GM12874 (cell line): ENCODE measurements at regions not wholly inside any gene's neighbourhood (a gene's known extent, or its start where the extent isn't known, plus 50 kb on each side); places are given as distances from the start of the nearest gene placed in this dataset.

Source experiments
- CTCF ChIP-seq: IDR thresholded peaks from 2 replicates; pipeline ENCODE4 v1.5.1; 2011; ENCODE audit warnings: low read depth, mild to moderate bottlenecking, control low read depth, low read length, moderate library complexity; ENCODE audit not compliant: insufficient read depth

- TF ChIP-seq CTCF: no peak
Measured at GRCh38 chr5:99747342-99747741, 787.8 kb upstream of the FAM174A start.

- no peak for TF ChIP-seq CTCF
Measured at GRCh38 chr5:99724732-99725290, 796.0 kb upstream of the CHD1 start.

- TF ChIP-seq CTCF: no peak
Measured at GRCh38 chr5:99721506-99721905, 792.7 kb upstream of the CHD1 start.

- no peak for TF ChIP-seq CTCF
Measured at GRCh38 chr5:99715921-99716320, 787.1 kb upstream of the CHD1 start.

GRCh38 chr5:99706160-99706559 lies 777.4 kb upstream of the CHD1 start:
- no peak for TF ChIP-seq CTCF

GRCh38 chr5:99702565-99702964 lies 773.8 kb upstream of the CHD1 start:
- no peak for TF ChIP-seq CTCF

GRCh38 chr5:99694884-99695283 lies 766.1 kb upstream of the CHD1 start:
- TF ChIP-seq CTCF: no peak

GRCh38 chr5:99686538-99686937 lies 757.7 kb upstream of the CHD1 start:
- TF ChIP-seq CTCF: no peak
